ENCODE measurements at regions not wholly inside any gene's neighbourhood (a gene's known extent, or its start where the extent isn't known, plus 50 kb on each side); places are given as distances from the start of the nearest gene placed in this dataset.
"Not testable (repeated sequence)": the region's sequence is repeated elsewhere in the genome, so short reads cannot be mapped to it uniquely, and the experiment has no call there.

- not testable (repeated sequence) for H3K36me3 ChIP-seq (ENCODE audit: control insufficient read depth, insufficient read depth, low read length); H3K4me1 ChIP-seq (ENCODE audit: control insufficient read depth, insufficient read depth, low read length); H3K27ac ChIP-seq (ENCODE audit: low read length); H3K27me3 ChIP-seq (ENCODE audit: control insufficient read depth, insufficient read depth, low read length); H3K4me3 ChIP-seq (ENCODE audit: low read length); DNase-seq; H3K9me3 ChIP-seq (replicated peaks; ENCODE audit: control insufficient read depth, low read depth, low read length)
- WGBS (ENCODE audit: insufficient coverage), result no CpG with 5 or more reads among the region's 4 CpGs
Measured at GRCh38 chr5:36813249-36813648, 63.3 kb upstream of the NIPBL start.

GRCh38 chr5:36815871-36816270, 60.7 kb upstream of the NIPBL start:
- Histone ChIP-seq H3K36me3 (ENCODE audit: control insufficient read depth, insufficient read depth, low read length) (no peaks in the 10 kb centered on the region), H3K27me3 (ENCODE audit: control insufficient read depth, insufficient read depth, low read length) (no peaks in the 10 kb centered on the region), H3K9me3 (replicated peaks; ENCODE audit: control insufficient read depth, low read depth, low read length) (no peaks in the 10 kb centered on the region), H3K27ac (ENCODE audit: low read length) (no peak overlapping the region), H3K4me1 (ENCODE audit: control insufficient read depth, insufficient read depth, low read length) (no peaks in the 10 kb centered on the region), H3K4me3 (ENCODE audit: low read length) (no peak overlapping the region)
- WGBS (ENCODE audit: insufficient coverage), result no CpG with 5 or more reads among the region's 2 CpGs
- DNase-seq, result no peak

- Histone ChIP-seq H3K27me3 (ENCODE audit: control insufficient read depth, insufficient read depth, low read length) (no peaks in the 10 kb centered on the region), H3K36me3 (ENCODE audit: control insufficient read depth, insufficient read depth, low read length) (no peaks in the 10 kb centered on the region), H3K9me3 (replicated peaks; ENCODE audit: control insufficient read depth, low read depth, low read length) (no peaks in the 10 kb centered on the region), H3K4me3 (ENCODE audit: low read length) (no peak overlapping the region), H3K27ac (ENCODE audit: low read length) (no peak overlapping the region), H3K4me1 (ENCODE audit: control insufficient read depth, insufficient read depth, low read length) (no peaks in the 10 kb centered on the region)
- DNase-seq, result no peak
- 93% methylated on average over 3 of the region's 6 CpGs for WGBS (ENCODE audit: insufficient coverage)
Measured at GRCh38 chr5:36820900-36821299, 55.7 kb upstream of the NIPBL start.

GRCh38 chr5:36826694-36827093, 49.9 kb upstream of the NIPBL start:
- WGBS (ENCODE audit: insufficient coverage), result 100% methylated on average over 1 of the region's 2 CpGs
- Histone ChIP-seq H3K4me3 (ENCODE audit: low read length) (no peak overlapping the region), H3K27ac (ENCODE audit: low read length) (no peak overlapping the region), H3K27me3 (ENCODE audit: control insufficient read depth, insufficient read depth, low read length) (no peaks in the 10 kb centered on the region), H3K4me1 (ENCODE audit: control insufficient read depth, insufficient read depth, low read length) (no peaks in the 10 kb centered on the region), H3K36me3 (ENCODE audit: control insufficient read depth, insufficient read depth, low read length) (no peaks in the 10 kb centered on the region), H3K9me3 (replicated peaks; ENCODE audit: control insufficient read depth, low read depth, low read length) (no peaks in the 10 kb centered on the region)
- no peak for DNase-seq

All from muscle of leg (tissue), 3 donors.